NCI-H1105 (cell line): ENCODE measurements at regions not wholly inside any gene's neighbourhood (a gene's known extent, or its start where the extent isn't known, plus 50 kb on each side); places are given as distances from the start of the nearest gene placed in this dataset.
"Not testable (repeated sequence)": the region's sequence is repeated elsewhere in the genome, so short reads cannot be mapped to it uniquely, and the experiment has no call there.

Experiments used
- DNase-seq: peaks from one replicate; lab custom pipeline; 2025; lab: John Stamatoyannopoulos, UW

DNA sequence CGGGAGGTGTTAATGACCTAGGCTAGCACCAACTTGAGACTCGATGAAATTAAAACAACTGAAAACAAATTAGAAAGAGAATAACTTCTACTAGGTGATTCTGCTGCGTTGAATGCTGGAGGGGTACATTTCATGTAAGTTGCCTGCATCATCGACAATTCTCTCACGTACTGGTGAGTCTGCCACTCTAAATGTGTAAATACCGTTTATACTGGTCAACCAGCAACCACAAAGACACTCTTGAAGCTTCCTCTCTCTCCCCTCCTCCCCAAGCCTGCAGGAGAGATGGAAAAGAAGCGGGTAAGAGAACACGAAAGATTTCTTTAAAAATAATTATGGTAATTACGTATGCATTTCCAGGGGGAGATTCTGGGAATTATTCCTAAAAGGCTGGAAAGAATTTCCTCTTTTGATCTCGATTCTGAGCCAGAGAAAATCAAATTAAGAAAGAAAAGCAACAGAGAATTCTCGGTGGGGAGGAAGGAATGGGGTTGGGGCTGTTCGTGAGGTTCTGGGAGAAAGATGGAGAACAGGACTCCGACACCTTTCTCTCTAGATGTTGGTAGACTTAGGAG lies 68.6 kb upstream of the MRTFB start:
- no peak for DNase-seq

DNA sequence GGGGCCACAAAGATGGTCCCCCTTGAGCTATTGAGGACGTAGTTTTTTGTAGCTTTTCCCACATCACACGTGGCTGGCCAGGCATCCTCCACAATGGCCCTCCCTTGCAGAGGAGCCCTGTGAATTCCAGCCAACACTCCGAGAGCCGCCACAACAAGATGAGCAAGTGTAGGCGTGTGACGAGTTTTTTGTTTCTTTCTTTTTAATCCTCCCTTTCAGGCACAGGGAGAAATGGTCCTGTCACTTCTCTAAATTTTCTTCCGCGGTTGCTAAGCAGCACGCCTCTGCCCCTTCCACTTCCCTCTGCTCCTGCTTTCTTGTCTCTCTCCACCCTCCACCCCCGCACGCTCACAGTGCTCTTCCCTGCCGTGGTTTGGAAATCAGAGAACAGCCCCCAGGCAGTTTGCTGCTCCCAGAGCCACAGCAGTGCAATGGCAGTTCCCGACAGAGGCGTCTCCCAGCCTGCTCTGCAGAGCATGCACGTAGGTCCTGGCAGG lies 68.0 kb upstream of the MRTFB start:
- no peak for DNase-seq

DNA sequence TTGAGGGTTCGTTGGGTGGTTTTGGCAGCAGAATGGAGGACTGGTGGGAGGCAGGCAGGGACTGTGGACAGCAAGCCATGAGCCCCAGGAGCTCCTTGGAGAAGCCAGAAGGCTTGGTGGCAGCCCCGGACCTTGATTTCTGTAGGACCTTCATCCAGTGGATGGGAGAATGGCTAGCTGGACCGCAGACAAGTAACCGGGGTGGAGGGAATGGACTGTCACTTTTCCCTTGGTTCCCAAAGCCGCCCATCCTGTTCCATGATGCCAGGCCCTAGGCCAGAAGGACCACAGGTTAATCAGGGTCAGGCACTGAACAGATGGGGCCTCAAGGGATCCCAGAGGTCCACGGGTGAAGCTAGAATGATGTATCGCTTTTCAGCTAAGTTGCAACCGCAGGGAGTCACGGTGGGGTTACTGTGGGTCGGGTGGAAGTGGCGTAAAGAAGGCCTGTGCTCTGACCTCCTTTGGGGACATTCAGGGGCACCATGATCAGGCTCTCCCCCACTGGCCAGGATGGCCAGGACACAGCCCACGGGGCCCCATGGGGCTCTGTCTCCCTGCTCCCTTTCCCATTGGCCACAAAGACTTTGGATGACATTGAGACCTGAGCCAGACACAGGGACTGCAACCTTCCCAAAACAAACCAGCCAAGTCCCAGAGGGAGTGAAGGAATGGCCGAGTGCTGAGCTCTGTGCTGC lies 66.9 kb upstream of the MRTFB start:
- no peak for DNase-seq

DNA sequence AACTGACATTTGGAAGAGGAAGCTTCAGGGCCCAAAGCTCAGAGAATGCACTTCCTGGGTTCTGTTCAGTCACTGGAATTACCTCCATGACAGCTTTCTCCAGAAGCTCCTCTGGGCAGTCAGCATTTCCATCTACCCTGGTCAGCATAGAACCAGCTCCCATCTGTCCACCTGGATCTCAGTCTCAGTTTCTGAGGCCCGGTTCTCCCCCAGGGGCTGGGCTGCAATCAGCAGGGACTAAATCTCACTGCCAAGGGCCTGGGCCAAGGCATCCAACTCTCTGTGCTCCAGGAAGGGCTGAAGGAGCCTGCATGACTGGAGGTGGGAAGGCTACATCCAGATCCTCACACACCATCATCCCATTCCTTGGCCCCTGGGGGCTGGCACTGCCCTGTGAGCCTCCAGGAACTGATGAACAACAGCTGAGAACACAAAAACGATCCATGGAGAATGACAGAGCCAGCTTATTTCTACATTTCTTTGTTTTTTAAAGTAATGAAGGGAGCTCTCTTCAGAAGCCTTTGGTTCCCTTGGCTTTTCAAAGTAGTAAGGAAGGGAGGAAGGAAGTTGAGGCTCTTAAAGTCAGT lies 66.3 kb upstream of the MRTFB start:
- no peak for DNase-seq

DNA sequence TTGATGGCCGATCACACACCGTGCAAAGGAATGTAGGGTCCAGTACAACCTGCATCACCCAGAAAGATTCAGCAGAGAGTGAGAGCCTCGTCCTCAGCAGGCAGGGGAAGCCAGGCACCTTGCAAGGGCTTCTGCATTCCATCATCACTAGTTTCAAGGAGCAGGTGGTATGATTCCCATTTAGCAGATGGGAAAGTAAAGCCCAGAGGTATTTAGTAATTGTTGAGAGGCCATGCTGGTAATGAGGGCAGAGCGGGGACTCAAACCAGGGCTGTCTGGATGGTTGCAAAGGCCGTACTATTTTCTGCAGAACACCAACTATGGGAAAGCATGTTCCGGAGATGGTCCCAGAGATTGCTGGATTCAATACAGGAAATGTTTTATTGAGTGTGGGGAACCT lies 65.8 kb upstream of the MRTFB start:
- no peak for DNase-seq

DNA sequence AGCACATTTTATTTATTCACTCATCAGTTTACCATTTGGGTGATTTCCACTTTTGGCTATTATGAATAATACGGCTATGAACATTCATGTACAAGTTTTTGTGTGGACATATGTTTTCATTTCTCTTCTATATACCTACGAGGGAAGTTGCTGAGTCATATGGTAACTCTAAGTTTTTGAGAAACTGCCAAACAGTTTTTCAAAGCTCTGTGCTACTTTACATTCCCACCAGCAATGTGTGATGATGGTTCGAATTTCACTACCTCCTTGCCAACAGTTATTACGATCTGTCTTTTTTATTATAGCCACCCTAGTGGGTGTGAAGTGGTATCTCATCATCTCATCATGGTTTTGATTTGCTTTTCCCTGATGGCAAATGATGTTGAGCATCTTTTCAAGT lies 63.7 kb upstream of the MRTFB start:
- DNase-seq, result peak; percentile 30

DNA sequence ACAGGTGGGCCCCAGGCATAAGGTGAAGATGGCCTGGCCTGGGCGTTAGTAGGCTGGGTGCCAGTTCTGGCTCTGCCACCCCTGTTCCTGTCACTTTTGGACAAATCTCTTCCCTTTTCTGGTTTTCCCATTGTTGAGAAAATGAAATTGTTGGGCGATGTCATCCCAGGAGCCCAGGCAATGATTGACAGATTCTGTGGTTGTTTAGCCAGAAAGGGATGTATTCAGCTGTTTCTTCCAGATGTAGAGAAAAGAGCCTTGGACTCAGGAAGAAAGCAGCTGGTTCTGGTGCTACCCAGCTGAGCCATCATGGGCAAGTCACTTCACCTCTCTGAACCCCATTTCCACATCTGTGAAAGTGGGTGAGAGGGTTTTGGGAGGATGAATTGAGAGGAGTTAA lies 60.1 kb upstream of the MRTFB start:
- no peak for DNase-seq

DNA sequence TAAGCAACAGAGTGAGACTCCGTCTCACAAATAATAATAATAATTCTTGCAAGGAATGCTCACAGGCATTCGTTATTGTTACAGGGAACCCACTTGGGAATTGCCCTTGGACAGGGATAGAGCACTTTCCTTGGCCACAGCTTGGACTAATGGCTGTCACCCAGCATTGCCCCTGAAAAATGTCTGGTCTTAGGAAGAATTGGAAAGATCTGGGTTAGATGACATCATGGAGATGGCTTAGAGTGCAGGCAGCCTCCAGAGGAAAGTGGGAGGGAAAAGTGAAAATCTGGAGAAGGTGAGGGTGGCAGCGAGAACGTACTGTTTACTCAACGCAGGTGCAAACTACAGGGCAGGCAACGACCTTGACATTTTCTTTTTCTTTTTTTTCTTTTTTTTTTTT lies 59.3 kb upstream of the MRTFB start:
- no peak for DNase-seq

DNA sequence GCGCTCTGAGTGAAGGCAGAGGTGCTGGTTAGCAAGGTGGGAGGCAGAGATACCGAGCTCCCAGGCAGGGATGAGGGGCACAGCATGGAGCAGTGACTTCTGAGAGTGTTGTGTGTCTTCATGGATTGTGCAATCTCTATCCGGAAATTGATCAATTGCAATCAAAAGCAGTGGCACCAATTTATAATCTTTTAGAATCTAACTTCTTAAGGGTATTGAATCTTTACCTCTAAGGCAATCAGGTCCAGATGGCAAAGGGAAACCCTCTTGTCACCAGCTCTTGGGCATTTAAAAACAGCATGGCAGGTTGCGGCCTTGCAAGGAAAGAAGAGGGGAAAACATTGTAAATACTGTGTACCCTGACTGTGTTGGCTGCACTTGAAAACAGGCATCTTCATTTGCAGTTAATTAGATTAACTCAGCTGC lies 58.0 kb upstream of the MRTFB start:
- no peak for DNase-seq

DNA sequence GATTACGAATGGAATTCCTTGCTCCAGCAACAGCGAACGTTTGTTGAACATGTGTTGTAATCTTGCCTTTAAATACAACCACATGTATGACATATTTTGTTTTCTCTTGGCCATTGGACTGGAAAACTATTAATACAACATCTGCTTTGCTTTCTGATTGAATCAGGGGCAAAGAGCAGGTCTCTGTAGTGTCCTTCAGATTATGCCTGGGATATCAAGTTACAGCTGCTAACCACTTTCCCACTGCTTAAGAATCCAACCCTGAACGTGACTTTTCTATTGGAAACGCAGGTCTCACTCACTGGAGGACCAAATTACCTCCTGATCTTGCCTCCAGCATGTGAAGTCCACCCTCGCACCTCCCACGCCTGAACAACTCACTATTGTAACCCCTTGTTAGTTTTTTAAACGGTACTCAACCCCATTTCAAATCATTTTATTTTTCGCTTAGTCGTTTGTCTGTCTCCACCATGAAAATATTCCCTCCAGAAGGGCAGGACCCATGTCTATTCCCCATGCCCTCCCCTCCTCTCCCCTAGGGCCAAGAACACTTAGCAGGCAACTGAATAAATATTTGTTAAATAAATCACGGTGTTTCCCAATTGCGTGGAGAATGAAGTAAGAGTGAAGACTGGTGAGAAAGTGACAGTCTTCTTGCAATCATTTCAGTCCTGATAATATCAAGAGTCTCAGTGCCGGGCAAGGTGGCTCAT lies 57.4 kb upstream of the MRTFB start:
- peak; percentile 66 for DNase-seq

DNA sequence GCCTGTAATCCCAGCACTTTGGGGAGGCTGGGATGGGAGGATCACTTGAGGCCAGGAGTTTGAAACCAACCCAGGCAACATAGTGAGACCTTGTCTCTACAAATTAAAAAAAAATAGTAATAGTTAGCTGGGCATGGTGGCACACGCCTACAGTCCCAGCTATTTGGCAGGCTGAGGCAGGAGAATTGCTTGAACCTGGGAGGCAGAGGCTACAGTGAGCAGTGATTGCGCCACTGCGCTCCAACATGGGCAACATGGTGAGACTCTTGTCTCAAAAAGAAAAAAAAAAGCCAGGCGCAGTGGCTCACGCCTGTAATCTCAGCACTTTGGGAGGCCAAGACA lies 56.9 kb upstream of the MRTFB start:
- no peak for DNase-seq

DNA sequence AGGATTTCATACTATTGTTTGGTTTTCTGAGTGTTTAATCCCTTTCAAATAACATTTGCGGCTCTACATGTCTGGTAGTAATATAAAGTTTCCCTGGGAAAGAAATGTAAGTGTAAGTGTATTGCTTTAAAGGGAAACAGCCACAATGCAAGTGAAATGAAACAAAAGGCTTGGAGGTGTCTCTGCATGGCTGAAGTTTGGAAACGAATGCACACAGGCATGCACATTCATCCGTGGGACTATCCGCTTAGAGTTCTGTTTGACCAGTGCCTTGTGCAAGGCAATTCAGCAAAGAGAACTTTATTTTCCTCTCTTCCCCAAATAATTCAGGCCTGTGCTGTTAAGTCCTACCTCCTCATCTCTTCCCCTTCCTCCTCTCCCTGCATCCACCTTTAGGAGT lies 56.1 kb upstream of the MRTFB start:
- no peak for DNase-seq

DNA sequence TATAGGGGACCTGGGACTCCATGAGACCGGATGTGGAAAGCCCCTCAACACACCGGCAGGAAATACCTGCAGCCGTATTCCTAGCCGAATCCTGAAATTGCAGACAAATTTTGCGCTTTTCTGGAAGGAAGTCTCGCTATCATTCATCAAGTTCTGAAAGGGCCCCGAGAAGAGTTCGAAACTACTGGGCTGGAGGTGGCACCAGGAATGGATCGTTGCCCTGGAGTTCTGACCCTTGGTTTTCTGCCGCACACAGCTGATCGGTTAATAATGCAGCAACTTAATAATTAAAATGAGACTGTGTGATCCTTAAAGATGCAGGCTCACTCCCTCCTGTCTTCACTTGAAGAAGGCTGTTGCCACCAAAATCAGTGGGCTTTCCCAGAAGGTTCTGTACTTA lies 55.7 kb upstream of the MRTFB start:
- DNase-seq, result no peak

DNA sequence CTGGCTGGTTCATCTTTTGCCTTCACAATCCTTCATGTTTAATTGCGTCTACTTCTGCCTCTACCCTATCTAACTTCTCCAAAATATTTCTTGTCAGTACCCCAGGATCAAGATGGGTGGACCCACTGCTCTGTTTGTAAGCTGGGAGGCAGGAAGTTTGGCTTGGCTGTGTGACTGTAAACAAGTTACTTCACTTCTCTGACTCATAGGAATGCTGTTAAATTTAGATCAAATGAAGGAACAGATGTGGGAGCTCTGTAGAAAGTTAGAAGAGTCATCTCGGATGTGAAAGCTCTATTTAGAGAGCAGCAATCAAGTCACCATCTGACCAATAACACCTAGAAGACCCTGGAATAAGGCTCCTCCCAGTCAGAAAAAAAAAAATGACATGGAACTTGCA lies 55.2 kb upstream of the MRTFB start:
- DNase-seq, result no peak

DNA sequence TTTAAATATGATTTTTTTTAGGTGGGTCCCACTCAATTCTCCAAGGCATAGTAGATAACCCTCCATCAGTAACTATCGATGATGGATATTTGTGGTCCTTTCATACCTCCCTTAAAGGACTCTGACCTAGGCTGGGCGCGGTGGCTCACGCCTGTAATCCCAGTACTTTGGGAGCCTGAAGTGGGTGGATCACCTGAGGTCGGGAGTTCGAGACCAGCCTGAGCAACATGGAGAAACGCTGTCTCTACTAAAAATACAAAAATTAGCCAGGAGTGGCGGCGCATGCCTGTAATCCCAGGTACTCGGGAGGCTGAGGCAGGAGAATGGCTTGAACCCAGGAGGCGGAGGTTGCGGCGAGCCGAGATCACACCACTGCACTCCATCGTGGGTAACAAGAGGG lies 54.8 kb upstream of the MRTFB start:
- DNase-seq, result not testable (repeated sequence)

DNA sequence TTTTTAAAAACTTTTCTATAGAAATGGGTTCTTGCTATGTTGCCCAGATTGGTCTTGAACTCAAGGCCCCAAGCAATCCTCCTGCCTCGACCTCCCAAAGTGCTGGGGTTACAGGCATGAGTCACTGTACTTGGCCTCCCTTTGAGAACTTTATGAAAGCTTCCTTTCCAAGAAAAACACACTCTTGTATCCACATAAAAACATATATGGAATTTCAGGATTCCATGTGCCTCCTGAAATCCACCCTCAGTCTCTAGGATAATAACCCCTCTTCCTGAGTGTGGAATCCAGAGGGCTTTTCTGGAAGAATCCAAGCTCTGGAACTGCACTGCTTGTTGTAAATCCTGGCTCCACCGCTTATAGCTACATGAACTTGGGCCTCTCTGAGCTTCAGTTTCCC lies 53.2 kb upstream of the MRTFB start:
- no peak for DNase-seq

DNA sequence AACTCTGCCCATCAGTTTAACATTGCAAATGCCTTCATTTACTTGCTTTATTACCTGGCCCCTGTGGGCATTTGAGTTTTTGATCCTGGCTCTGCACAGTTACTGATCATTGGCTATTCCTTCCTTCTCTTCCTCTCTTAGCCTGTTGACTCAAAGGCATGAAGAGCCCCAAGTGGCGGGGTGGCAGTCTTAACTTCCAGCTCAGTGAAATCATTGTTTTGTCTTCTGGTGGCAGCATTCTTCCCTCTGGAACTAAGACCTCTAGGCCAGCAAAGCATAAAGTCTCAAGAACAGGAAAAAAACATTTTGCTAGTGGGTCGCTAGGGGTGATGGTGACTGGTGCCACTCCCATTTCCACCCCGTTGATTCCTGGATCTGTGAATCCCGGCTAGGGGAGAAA lies 52.3 kb upstream of the MRTFB start:
- no peak for DNase-seq

DNA sequence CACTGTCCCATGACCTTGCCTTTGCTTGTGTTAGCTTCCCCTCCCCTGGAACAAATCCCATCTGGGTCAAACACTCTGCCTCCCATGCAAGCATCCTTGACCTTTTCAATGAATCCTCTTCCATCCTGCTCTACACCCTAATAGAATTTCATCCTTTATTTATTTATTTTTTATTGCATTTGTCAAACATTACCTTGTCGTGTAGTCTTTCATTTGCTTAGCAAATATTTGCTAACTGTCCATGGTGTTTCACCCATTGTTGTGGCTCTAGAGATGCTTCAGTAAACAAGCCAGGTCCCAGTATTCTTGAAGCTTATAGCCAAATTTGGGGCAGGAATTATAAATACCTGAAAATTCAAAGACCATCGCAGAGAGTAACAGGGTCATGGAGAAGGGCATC lies 51.0 kb upstream of the MRTFB start:
- no peak for DNase-seq
